ENCODE measurements at regions not wholly inside any gene's neighbourhood (a gene's known extent, or its start where the extent isn't known, plus 50 kb on each side); places are given as distances from the start of the nearest gene placed in this dataset.
A peak's percentile ranks its signal among the peaks of the same experiment; 100 is the strongest.

GRCh38 chr1:48054232-48054631 is 57.0 kb upstream of the TRABD2B start:
- DNase-seq (ENCODE audit: low read depth), result no peak

GRCh38 chr1:48052923-48053291 is 55.7 kb upstream of the TRABD2B start:
- DNase-seq (ENCODE audit: low read depth), result no peak

GRCh38 chr1:48051466-48052126 is 54.4 kb upstream of the TRABD2B start:
- no peak for DNase-seq (ENCODE audit: low read depth)

- no peak for DNase-seq (ENCODE audit: low read depth)
Measured at GRCh38 chr1:48049823-48050535, 52.8 kb upstream of the TRABD2B start.

- DNase-seq (ENCODE audit: low read depth), result no peak
Measured at GRCh38 chr1:48048980-48049379, 51.8 kb upstream of the TRABD2B start.

GRCh38 chr1:48048064-48048463 is 50.9 kb upstream of the TRABD2B start:
- peak; percentile 34 for DNase-seq (ENCODE audit: low read depth)

- no peak for DNase-seq (ENCODE audit: low read depth)
Measured at GRCh38 chr1:48047116-48047515, 49.9 kb upstream of the TRABD2B start.

Measured in iris pigment epithelial cell (primary cell).